Psoas muscle (tissue), 7 donors: ENCODE measurements at regions not wholly inside any gene's neighbourhood (a gene's known extent, or its start where the extent isn't known, plus 50 kb on each side); places are given as distances from the start of the nearest gene placed in this dataset.

ENCODE experiments used
- ATAC-seq, 4 donors: fragments of 200-7000 bp; cut with Tn5 transposase; one replicate each; pipeline ENCODE4 v1.9.1; 2020; ENCODE audit warnings: moderate library complexity in 3 of 4, mild to moderate bottlenecking in 2 of 4
- DNase-seq, 2 donors: peaks; one replicate each; pipeline ENCODE4 v3.0.0-alpha.2; 2020
- H3K27ac ChIP-seq: fragments of 200-600 bp; one replicate; pipeline ENCODE4 v1.8.0; 2022
- H3K27me3 ChIP-seq, 3 donors: fragments of 200-600 bp in 1 of 3; one replicate each; pipeline versions ENCODE4 v1.6.1 to v1.8.0; 2013 to 2022; ENCODE audit warnings: low read length in 2 of 3, mild to moderate bottlenecking in 2 of 3, moderate library complexity in 1 of 3; ENCODE audit not compliant: insufficient read depth in 3 of 3
- H3K36me3 ChIP-seq, 2 donors: fragments of 200-600 bp in 1 of 2; one replicate each; pipeline versions ENCODE4 v1.6.1 to v1.8.0; 2013 to 2022; ENCODE audit warnings: low read depth in 1 of 2, mild to moderate bottlenecking in 1 of 2, moderate library complexity in 1 of 2; ENCODE audit not compliant: insufficient read depth in 1 of 2
- H3K4me1 ChIP-seq: fragments of 200-600 bp; one replicate; pipeline ENCODE4 v1.8.0; 2022
- H3K4me3 ChIP-seq: fragments of 200-600 bp; one replicate; pipeline ENCODE4 v1.8.0; 2022; ENCODE audit warnings: mild to moderate bottlenecking
- H3K9me3 ChIP-seq: fragments of 200-600 bp; one replicate; pipeline ENCODE4 v1.8.0; 2022
- CTCF ChIP-seq: fragments of 200-600 bp; IDR thresholded peaks from one replicate; pipeline ENCODE4 v1.8.0; 2022; ENCODE audit warnings: antibody characterized with exemption
- WGBS, 3 donors: extraction: QIAGEN DNeasy Blood & Tissue Kit; methylation state at CpG; one replicate each; pipeline versions ENCODE4 v1.1.6 to v1.1.7; 2013; 5-methylcytosine and 5-hydroxymethylcytosine counted together
- intact Hi-C, 2 donors: fragments of 100-400 bp; cut with DNase I; formaldehyde crosslinking; loops; one replicate each; pipeline versions ENCODE4 v1.11.0 to v1.14.2; 2022
- donor health status: healthy with polysubstance abuse.
- donor health status: DM: no; HTN: no; CAD: no; lungs with moderate emphysema.
- donor health status: Bipolar disorder and iron deficiency.
- donor health status: healthy.
- donor health status: DM: yes; HTN: yes; CAD: no.
- donor health status: DM: no; HTN: no; CAD: no.
- donor health status: DM: yes; HTN: yes; CAD: no.

GRCh38 chr4:148828291-148828690 is 386.1 kb upstream of the NR3C2 start:
- no peaks in the 10 kb centered on the region for H3K27me3 ChIP-seq
- no peaks in the 10 kb centered on the region for H3K36me3 ChIP-seq

DNA sequence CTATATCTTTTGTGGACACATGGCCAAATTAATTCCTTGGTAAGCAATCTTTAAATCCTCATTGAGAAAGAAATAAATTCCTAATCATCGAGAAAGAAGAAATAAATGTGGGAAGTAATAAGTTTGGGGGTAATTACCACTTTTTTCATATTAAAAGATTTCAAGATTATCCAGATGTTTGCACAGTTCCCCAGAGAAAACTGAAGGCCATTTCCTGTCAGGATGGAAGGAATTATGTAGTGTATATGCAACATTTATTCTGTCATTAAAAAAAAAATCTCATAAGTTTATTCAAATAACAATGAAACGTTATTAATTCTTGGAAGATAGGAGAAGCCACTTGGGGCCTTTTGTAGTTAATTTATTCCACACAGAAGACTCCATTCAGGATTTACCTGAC is 385.6 kb upstream of the NR3C2 start:
- Histone ChIP-seq H3K4me1 (peaks cover 4% of the 10 kb centered on the region), H3K4me3 (no peak overlapping the region), H3K9me3 (no peaks in the 10 kb centered on the region), H3K27me3 (no peaks in the 10 kb centered on the region), H3K36me3 (no peaks in the 10 kb centered on the region), H3K27ac (no peak overlapping the region)
- intact Hi-C loops = no loop called here
- DNase-seq (no peak), ATAC-seq (no peak)
- 48 to 67% (median 58%) methylated on average over 2 of the region's 2 CpGs for WGBS, 3 donors
- TF ChIP-seq CTCF = no peak

More at GRCh38 chr4:148828291-148828690, 386.1 kb upstream of the NR3C2 start:
- Histone ChIP-seq H3K4me1 (no peaks in the 10 kb centered on the region), H3K4me3 (no peak overlapping the region), H3K27ac (no peak overlapping the region), H3K9me3 (no peaks in the 10 kb centered on the region)
- WGBS, 3 donors = 57 to 84% (median 65%) methylated on average over 3 of the region's 3 CpGs
- TF ChIP-seq CTCF = no peak
- ATAC-seq (no peak), DNase-seq (no peak)
- intact Hi-C loops = no loop called here

- no peak overlapping the region for H3K27ac ChIP-seq
- no peaks in the 10 kb centered on the region for H3K27me3 ChIP-seq
- H3K4me1 ChIP-seq = peaks cover 6% of the 10 kb centered on the region
- no peak for TF ChIP-seq CTCF
- no peaks in the 10 kb centered on the region for H3K36me3 ChIP-seq
- whole genome bisulfite sequencing, 3 donors = 95 to 100% (median 96%) methylated on average over 2 of the region's 2 CpGs
- intact Hi-C loops = no loop called here
- ATAC-seq (no peak), DNase-seq (no peak)
- no peaks in the 10 kb centered on the region for H3K9me3 ChIP-seq
- H3K4me3 ChIP-seq = no peak overlapping the region
These were observed 381.2 kb upstream of the NR3C2 start for GRCh38 chr4:148823419-148823769.

- no peaks in the 10 kb centered on the region for H3K9me3 ChIP-seq
- DNase-seq = no peak
- ATAC-seq = no peak
- peaks cover 6% of the 10 kb centered on the region for H3K4me1 ChIP-seq
- TF ChIP-seq CTCF = no peak
- intact Hi-C loops = no loop called here
- WGBS, 3 donors = 50 to 81% (median 53%) methylated on average over 5 of the region's 5 CpGs
- H3K27me3 ChIP-seq = no peaks in the 10 kb centered on the region
- no peak overlapping the region for H3K4me3 ChIP-seq
- no peak overlapping the region for H3K27ac ChIP-seq
- H3K36me3 ChIP-seq = no peaks in the 10 kb centered on the region
These were observed 380.6 kb upstream of the NR3C2 start for GRCh38 chr4:148822572-148823418.

DNA sequence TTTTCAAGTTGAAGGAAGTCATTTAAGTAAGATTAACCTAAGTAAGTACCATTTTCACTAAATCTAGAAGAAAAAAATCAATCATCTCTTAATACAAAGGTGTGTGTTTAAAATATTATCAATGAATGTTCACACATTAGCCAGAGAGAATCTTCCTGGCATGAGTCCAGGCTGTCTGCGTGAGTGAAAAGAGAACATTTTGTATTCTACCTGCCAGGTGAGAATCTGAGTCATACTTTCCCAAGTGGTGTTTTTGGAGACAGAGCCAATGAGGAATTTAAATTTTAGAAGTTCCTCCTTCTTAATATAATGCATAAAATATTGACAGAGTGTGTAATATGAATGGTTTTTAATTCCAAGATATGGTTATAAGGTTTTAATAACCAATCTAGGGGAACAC is 371.8 kb upstream of the NR3C2 start:
- intact Hi-C loops = no loop called here
- ATAC-seq = no peak
- DNase-seq = no peak
- 79 to 83% (median 82%) methylated on average over 1 of the region's 1 CpG for WGBS, 3 donors
- Histone ChIP-seq H3K9me3 (peaks cover 7% of the 10 kb centered on the region), H3K4me1 (no peaks in the 10 kb centered on the region), H3K27ac (no peak overlapping the region), H3K36me3 (no peaks in the 10 kb centered on the region), H3K27me3 (no peaks in the 10 kb centered on the region), H3K4me3 (no peak overlapping the region)
- no peak for TF ChIP-seq CTCF
